A673 (cell line): ENCODE measurements at regions not wholly inside any gene's neighbourhood (a gene's known extent, or its start where the extent isn't known, plus 50 kb on each side); places are given as distances from the start of the nearest gene placed in this dataset.

Source experiments
- BruUV-seq: library from RNA; stranded (reverse); fragments of 400-500 nt; replicated peaks from 2 replicates; lab custom pipeline; 2021; lab: Mats Ljungman, UMichigan
- CTCF ChIA-PET: fragments of 300-600 bp; sonication (Branson Sonifier 250); formaldehyde crosslinking; loops from one replicate; lab custom pipeline; 2022; ENCODE audit warnings: antibody characterized with exemption; lab: Charles Lee
- POLR2A ChIA-PET: fragments of 300-600 bp; sonication (Branson Sonifier 250); formaldehyde crosslinking; loops from one replicate; lab custom pipeline; 2022; ENCODE audit warnings: antibody characterized with exemption; ENCODE audit not compliant: low non-redundant PET; lab: Charles Lee
- DNase-seq: peaks from one replicate; pipeline ENCODE4 v3.0.0-alpha.2; 2015; ENCODE audit warnings: low spot score
- H3K27ac ChIP-seq: fragments of 200-600 bp; sonication (generic); 2 replicates; pipeline ENCODE4 v1.5.1; 2016; ENCODE audit warnings: mixed run types, low read depth, mild to moderate bottlenecking, mixed read lengths, antibody characterized with exemption, low read length; ENCODE audit not compliant: poor library complexity, severe bottlenecking
- H3K27me3 ChIP-seq: fragments of 200-600 bp; sonication (generic); replicated peaks from 2 replicates; pipeline ENCODE4 v1.6.1; 2017; ENCODE audit warnings: mixed run types, low read depth, mild to moderate bottlenecking, mixed read lengths, antibody characterized with exemption, low read length; ENCODE audit not compliant: insufficient read depth, poor library complexity
- H3K36me3 ChIP-seq: fragments of 200-600 bp; sonication (generic); 2 replicates; pipeline ENCODE4 v1.6.1; 2016; ENCODE audit warnings: mixed run types, mild to moderate bottlenecking, mixed read lengths, antibody characterized with exemption, low read length; ENCODE audit not compliant: insufficient read depth, poor library complexity, severe bottlenecking
- H3K4me1 ChIP-seq: fragments of 200-600 bp; sonication (generic); 2 replicates; pipeline ENCODE4 v1.6.1; 2017; ENCODE audit warnings: mixed run types, mild to moderate bottlenecking, mixed read lengths, antibody characterized with exemption, low read length; ENCODE audit not compliant: insufficient read depth, poor library complexity, severe bottlenecking
- H3K4me3 ChIP-seq: fragments of 200-600 bp; sonication (generic); 2 replicates; pipeline ENCODE4 v1.5.1; 2016; ENCODE audit warnings: low read depth, mixed run types, mild to moderate bottlenecking, mixed read lengths, low read length; ENCODE audit not compliant: poor library complexity, severe bottlenecking
- H3K9me3 ChIP-seq: fragments of 200-600 bp; sonication (generic); 2 replicates; pipeline ENCODE4 v1.6.1; 2016; ENCODE audit warnings: mixed run types, low read depth, mild to moderate bottlenecking, mixed read lengths, antibody characterized with exemption, low read length; ENCODE audit not compliant: poor library complexity, severe bottlenecking
- EZH2 ChIP-seq: fragments of 200-600 bp; sonication (generic); IDR thresholded peaks from 2 replicates; pipeline ENCODE4 v1.6.1; 2017; ENCODE audit warnings: borderline replicate concordance, low read depth, mild to moderate bottlenecking, mixed read lengths, antibody characterized with exemption, low read length; ENCODE audit not compliant: poor library complexity, severe bottlenecking
- intact Hi-C: fragments of 100-400 bp; cut with micrococcal nuclease; formaldehyde crosslinking; loops from one replicate; pipeline ENCODE4 v1.10.0; 2022; ENCODE audit not compliant: unreplicated experiment
- TF ChIP-seq, protein P1 (sequence below): fragments of 300-800, 200-600 bp; sonication (generic); conservative IDR thresholded peaks from 2 replicates; pipeline ENCODE4 v1.5.1; 2017; ENCODE audit warnings: low read depth, mild to moderate bottlenecking, antibody characterized with exemption, low read length, moderate library complexity, mixed read lengths

DNA sequence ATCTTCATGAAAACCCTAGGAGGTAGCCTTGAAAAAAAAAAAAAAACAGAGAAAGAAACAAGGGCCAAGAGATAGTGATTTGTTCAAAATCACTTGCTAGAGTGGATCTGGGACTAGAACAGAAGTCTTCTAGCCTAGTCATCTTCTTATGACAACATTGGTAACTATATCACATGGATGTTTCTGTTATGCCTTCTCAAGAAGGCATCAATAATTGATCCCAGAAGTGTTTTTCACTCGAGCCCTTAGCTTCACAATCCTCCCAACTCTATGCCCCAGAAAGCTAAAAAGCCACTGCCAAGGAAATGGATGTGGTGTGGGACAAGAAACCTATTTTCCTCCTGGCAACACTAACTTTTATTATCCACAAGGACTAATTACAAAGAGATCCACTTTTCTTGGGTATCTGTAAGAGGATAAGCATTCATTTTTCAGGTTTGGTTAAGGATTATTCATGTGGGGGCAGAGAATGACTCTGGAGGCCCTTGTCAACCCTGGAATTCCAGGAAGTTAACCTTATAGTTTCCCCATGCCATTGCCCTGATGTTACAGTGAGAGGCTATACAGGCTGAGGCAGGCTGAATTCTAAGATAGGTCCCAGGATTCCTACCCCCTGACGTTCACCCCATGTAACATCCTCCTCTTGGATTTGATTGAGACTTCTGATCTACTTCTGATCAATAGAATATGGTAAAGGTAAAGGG is 67.7 kb upstream of the CPM start:
- no peaks in the 10 kb centered on the region for H3K36me3 ChIP-seq
- intact Hi-C loops, result no loop called here
- BruUV-seq, result no TSS peak
- TF ChIP-seq EZH2, result no peak
- TF ChIP-seq, protein P1, sequence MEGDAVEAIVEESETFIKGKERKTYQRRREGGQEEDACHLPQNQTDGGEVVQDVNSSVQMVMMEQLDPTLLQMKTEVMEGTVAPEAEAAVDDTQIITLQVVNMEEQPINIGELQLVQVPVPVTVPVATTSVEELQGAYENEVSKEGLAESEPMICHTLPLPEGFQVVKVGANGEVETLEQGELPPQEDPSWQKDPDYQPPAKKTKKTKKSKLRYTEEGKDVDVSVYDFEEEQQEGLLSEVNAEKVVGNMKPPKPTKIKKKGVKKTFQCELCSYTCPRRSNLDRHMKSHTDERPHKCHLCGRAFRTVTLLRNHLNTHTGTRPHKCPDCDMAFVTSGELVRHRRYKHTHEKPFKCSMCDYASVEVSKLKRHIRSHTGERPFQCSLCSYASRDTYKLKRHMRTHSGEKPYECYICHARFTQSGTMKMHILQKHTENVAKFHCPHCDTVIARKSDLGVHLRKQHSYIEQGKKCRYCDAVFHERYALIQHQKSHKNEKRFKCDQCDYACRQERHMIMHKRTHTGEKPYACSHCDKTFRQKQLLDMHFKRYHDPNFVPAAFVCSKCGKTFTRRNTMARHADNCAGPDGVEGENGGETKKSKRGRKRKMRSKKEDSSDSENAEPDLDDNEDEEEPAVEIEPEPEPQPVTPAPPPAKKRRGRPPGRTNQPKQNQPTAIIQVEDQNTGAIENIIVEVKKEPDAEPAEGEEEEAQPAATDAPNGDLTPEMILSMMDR, result no peak
- no peaks in the 10 kb centered on the region for H3K9me3 ChIP-seq
- no peaks in the 10 kb centered on the region for H3K4me1 ChIP-seq
- ChIA-PET POLR2A (no interaction called here), CTCF (no interaction called here)
- no peak overlapping the region for H3K4me3 ChIP-seq
- H3K27me3 ChIP-seq, result no peaks in the 10 kb centered on the region
- DNase-seq, result no peak
- H3K27ac ChIP-seq, result no peak overlapping the region

DNA sequence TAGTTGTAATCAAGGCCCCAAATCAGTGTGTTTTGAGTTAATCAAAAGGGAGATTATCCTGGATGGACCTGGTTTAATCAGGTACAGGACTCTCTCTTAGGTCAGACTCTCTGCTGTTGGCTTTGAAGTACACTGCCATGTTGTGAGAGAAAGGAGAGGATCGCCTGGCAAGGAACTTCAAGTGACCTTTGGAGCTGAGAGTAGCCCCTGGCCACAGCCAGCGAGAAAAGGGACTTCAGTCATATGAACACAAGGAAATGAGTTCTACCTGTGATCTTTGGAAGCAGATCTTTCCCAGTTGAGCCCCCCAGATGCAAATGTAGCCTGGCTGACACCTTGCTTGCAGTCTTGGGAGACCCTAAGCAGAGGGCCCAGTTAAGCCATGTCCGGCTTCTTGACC is 68.3 kb upstream of the CPM start:
- BruUV-seq, result no TSS peak
- ChIA-PET CTCF (no interaction called here), POLR2A (no interaction called here)
- H3K36me3 ChIP-seq, result no peaks in the 10 kb centered on the region
- no peaks in the 10 kb centered on the region for H3K27me3 ChIP-seq
- no peak for TF ChIP-seq EZH2
- TF ChIP-seq, protein P1, result no peak
- no peak for DNase-seq
- H3K27ac ChIP-seq, result no peak overlapping the region
- no peaks in the 10 kb centered on the region for H3K9me3 ChIP-seq
- no peaks in the 10 kb centered on the region for H3K4me1 ChIP-seq
- intact Hi-C loops, result no loop called here
- no peak overlapping the region for H3K4me3 ChIP-seq

DNA sequence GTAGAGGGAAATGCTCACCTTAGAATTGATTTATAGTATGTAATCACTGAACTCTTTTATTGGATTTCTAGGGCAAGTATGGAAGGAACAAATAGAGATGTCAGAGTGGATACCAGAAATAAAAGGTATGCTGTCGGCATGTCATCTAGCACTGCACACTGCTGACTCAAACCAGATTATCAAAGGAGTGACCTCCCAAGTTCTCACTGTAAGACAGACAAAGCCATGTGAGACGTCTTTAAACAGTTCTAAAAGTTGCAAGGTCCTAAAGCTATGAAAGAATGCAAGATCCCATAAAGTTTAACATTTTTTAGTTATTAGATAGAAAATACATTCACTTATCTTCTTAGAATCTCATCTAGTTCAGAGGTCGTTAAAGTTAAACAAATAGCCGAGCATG is 70.0 kb upstream of the CPM start:
- H3K4me3 ChIP-seq, result no peak overlapping the region
- no TSS peak for BruUV-seq
- TF ChIP-seq, protein P1, result no peak
- TF ChIP-seq EZH2, result no peak
- intact Hi-C loops, result no loop called here
- H3K36me3 ChIP-seq, result no peaks in the 10 kb centered on the region
- H3K27me3 ChIP-seq, result no peaks in the 10 kb centered on the region
- POLR2A ChIA-PET, result no interaction called here
- no peak for DNase-seq
- no peaks in the 10 kb centered on the region for H3K9me3 ChIP-seq
- CTCF ChIA-PET, result no interaction called here
- peaks cover 8% of the 10 kb centered on the region for H3K4me1 ChIP-seq
- no peak overlapping the region for H3K27ac ChIP-seq
